CD4-positive, alpha-beta T cell treated with Interleukin-15 for 1 hour (primary cell): ENCODE measurements at regions not wholly inside any gene's neighbourhood (a gene's known extent, or its start where the extent isn't known, plus 50 kb on each side); places are given as distances from the start of the nearest gene placed in this dataset.
"Not testable (repeated sequence)": the region's sequence is repeated elsewhere in the genome, so short reads cannot be mapped to it uniquely, and the experiment has no call there.

Experiments
- DNase-seq: peaks from one replicate; pipeline ENCODE4 v3.0.0-alpha.2; 2020

DNA sequence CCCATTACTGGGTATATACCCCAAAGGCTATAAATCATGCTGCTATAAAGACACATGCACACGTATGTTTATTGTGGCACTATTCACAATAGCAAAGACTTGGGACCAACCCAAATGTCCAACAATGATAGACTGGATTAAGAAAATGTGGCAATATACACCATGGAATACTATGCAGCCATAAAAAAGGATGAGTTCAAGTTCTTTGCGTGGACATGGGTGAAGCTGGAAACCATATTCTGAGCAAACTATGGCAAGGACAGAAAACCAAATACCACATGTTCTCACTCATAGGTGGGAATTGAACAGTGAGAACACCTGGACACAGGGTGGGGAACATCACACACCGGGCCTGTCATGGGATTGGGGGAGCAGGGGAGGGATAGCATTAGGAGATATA lies 54.4 kb upstream of the MUCL1 start:
- not testable (repeated sequence) for DNase-seq

DNA sequence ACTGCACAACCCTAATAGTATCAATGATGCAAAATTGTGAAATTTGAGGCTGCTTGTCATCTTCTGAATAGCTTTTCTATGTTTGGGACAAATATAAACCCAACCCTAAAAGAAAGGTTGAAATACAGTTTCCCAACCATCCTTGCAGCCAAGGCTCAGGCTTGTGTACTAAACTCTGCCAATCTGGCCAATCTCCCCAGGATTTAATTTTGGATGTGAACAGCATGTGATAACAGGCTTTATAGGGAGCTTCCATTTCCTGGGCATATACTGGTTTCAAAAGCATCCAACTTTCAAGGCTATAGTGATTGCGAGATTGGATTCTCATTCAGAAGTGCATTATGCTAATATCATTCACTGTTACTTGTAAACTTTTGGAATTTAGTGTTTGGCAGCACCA lies 55.7 kb upstream of the MUCL1 start:
- no peak for DNase-seq

DNA sequence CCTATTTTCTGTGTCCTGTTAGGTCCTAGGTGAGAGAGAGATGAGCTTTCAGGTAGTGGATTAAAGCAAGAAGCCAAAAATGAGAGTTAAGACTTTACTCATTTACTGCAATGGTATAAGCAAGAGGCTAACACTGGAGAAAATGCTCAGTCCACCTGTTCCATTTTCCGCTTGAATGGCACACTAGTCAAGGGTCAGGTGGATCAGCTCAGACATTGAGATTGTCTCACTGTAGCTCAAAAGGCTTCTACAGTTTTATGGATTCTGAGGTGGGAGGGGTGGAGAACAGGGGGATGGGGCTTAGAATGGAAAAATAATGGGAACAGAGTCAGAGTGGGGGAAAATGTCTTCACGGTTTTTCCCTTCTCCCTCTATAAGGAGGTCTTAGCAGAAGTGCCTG lies 57.3 kb upstream of the MUCL1 start:
- DNase-seq, result no peak

DNA sequence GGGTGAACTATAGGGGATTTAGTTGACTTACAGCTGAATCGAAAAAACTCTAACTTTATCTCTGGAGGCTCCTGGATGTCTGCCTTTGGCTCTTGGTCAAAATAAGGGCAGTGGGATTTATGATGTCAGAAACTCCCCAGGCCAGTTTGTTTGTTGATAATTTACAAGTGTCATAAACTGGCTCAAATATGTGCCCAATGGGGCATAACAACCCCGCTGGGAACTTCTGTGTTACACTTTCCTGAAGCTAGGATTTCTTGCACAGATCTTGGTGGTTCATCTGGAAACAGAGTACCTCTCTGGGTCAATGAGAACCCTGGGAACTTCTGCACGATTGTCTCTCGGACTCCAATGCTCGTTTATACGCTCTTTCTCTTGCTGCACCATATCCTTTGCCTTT lies 58.7 kb upstream of the MUCL1 start:
- no peak for DNase-seq

DNA sequence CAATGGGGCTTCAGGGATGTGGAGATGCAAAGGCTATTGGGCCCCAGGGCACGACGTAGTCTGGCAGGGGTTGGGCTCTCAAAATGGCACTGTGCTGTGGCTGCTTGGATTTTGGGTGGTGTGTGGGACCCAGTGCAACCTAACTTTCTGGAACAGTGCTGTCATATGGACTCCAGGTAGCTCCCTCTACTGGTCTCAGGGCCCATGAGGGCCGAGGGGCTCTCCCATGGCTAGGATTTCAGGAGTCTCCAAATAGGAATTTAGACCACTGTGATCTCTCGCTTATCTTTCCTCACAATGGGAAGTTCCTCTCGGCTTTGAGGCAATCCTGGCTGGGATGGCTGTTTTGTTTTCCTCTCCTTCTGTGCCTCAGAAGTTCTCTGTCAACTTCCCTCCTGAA lies 68.2 kb upstream of the MUCL1 start:
- no peak for DNase-seq

DNA sequence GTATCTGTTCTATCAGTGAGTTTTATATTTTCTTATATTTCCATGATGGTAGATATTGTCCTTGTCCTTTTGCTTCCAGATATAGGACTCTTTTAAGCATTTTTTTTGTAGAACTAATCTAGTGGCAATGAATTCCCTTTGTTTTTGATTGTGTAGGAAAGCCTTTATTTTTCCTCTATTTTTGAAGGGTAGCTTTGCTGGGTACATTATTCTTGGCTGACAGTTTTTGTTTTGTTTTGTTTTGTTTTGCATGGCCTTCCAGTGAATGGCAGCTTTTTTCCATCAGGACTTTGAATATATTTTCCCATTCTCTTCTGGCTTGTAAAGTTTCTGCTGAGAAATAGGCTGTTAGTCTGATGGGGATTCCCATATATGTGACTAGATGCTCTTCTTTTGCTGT lies 70.2 kb upstream of the MUCL1 start:
- no peak for DNase-seq

DNA sequence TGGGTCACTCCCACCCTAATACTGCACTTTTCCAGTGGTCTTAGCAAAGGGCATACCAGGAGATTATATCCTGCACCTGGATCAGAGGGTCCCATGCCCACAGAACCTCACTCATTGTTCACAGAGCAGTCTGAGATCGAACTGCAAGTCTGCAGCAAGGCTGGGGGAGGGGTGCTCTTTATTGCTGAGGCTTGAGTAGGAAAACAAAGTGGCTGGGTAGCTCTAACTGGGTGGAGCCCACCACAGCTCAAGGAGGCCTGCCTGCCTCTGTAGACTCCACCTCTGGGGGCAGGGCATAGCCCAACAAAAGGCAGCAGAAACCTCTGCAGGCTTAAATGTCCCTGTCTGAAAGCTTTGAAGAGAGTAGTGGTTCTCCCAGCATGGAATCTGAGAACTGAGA lies 77.3 kb upstream of the MUCL1 start:
- DNase-seq, result not testable (repeated sequence)

DNA sequence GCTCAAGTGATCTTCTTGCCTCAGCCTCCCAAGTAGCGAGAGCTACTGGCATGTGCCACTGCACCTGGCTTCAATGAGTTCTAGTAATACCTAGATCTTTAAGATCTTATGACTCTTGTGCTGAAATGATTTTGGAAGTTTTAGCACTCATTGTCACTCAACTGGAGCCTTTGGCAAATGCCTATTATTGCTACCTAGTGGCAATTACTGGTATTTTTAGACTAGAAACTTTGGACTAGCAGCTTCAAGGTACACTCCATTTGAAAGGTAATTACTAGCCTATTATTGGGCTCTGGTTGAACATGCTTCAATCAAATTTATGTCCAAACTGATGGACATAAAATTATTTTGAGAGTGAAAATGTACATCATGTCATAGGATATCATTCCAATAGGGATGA lies 80.7 kb upstream of the MUCL1 start:
- no peak for DNase-seq

DNA sequence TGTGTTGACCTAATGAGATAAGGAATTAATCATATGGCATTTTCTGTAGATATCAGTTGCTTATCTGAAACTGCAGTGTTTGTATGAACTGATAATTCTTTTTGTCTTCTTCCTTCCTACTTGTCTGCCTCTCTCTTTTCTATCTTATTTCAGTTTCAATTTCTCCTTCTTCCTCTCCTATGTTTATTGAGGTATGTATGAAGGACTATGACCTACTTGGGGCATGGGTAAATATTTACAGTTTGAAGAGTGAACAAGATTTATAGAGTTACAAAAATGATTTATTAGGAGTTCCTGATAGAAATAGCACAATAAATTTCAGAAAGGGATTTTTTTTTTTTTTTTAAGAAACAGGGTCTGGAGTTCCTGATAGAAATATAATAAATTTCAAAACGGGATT lies 88.7 kb upstream of the MUCL1 start:
- DNase-seq, result no peak

DNA sequence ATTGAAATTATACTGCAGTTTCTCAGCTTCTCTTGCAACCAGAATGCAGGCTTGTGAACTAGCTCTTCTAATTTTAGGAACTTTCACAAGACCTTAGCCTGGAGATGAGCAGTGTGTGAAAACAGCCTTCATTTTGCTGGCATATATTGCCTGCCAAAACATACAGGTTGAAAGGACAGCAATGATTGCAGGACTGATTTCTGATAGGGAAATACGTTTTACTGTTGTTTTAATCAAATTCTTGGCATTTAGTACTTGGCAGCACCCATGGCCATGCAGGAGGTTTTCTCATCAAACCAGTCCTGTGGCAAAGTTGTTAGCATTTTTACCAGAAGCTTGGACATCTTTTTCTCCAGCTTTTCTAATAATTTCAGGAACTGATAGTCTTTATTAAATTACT lies 91.9 kb upstream of the MUCL1 start:
- no peak for DNase-seq

DNA sequence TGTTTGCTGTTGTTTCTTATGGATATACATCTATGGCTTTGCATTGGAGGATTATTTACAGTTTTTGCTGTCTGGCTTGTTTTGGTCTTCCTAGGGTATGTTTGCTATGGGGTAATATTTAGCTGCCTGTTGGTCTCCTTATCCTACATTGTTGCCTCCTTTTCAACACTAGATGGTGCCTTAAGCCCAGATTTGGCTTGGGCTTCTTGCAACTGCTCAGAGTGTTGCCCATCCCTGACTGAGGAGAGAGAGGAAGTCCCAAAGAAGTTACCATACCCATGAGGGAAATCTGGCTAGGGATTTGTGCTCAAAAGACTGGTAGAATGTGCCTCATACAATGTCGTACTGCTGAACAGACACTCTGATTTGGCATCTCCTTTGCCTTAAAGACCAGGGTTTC lies 94.6 kb upstream of the MUCL1 start:
- no peak for DNase-seq

DNA sequence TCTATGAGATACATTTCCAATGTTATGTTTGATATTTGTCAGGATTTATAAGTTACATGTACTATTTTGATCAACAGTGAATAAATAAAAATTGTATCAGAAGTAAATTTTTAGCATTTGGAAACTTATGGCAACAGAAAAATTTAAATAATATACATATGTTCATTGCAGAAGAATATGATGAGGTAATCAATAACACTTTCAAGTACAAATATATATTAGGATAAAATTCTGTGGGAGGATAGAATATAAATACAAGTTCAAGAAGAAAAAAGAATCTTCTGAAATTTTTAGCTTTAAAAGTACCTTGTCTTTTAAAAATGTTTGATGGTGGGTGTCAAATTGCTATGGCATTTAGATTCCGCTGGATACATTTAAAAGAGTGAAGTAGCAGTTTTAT lies 102.8 kb upstream of the MUCL1 start:
- DNase-seq, result no peak

DNA sequence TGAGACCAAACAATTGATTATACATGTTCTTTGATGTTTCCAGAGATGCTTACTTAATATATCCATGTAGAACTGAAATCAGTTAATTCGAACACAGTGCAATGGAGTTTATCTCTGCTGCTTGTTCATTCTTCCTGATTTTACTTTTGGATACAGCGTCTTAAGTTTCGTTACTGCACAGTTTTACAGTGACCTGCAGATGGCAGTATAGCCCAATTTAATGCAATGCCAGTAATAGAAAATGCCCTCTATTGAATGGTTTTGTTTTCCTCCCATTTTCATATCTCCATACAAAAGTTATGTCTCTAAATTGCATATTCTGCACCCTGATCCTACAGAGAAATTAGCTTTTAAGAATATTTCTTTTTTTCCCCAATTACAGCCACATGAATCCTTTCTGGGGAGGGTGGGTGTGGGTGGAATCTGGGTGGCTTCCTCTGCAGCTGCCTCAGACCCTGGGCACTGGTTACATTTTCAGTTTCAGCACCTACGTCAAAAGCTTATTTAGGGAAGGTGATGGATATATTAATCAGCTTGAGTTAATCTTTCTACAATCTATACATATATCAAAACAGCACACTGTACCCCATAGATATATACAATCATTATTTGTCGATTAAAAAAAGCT lies 101.1 kb upstream of the DCD start:
- peak; percentile 25 for DNase-seq

DNA sequence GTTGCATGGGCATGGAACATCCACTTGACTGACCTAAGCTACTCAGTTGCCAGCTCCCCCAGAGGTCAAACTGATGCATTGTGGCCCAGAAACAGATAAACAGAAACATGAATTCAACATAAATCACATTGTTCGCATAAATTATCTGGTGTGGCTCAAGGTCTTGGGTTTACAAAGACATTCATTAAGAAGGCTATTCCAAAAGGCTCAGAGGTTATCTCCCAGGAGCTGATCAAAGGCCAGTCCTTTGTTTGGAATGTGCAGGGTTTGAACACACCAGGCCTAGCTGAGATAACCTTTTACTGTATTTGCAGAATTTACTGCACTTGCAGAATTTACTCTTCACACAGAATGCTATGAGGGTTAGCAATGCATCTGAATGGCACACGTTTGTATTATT lies 96.4 kb upstream of the DCD start:
- no peak for DNase-seq

DNA sequence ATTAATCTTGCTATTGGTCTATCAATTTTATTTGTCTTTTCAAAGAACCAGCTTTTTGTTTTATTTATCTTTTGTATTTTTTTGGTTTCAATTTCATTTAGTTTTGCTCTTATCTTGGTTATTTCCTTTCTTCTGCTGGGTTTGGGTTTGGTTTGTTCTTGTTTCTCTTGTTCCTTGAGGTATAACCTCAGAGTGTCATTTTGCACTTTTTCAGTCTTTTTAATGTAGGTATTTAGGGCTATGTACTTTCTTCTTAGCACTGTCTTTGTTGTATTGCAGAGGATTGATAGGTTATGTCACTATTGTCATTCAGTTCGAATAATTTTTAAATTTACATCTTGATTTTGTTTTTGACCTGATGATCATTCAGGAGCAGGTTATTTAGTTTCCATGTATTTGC lies 92.7 kb upstream of the DCD start:
- no peak for DNase-seq

DNA sequence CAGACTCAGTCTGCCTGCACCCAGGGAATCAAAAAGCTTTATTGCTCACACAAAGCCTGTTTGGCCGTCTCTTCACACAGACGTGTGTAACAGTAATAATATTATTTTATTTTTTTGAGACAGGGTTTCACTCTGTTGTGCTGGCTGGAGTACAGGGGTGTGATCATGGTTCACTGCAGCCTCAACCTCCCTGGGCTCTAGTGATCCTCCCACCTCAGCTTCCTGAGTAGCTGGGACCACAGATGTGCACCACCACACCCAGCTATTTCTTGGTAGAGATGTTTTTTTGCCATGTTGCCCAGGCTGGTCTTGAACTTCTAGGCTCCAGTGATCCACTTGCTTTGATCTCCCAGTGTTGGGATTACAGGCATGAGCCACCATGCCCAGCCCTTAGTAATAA lies 88.4 kb upstream of the DCD start:
- no peak for DNase-seq

DNA sequence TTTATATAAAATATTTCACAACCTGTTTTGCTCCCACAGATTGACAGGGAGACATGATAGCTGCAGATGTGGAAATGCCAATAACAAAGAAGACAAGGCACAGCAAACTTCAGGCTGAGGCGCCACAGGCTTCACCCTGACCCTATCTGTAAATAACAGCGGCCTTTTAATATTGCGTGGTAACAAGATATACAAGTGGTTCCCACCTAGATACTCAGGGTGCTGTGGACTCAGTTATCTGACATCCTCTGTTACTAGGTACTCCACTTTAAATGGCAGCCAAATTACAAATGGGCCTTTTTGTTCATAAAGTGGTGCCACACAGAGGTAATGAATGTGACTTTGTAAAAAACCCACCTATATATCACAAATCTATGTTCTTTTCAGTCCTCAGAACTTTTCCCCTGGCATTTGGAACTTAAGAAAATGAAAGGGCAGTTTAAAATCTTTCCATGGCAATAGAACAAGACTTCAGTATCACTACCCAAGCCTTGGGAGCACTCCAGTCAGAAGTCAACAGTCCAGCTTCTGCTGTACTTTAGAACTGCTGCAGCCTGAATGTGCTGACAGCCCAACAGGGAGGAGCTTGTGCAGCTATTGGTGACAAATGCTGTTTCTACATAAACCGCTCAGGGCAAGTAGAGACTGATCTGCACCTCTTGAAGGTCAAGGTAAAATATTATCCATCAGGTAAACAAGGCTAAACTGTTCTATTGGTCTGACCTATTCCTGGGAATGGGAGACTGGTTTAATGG lies 86.2 kb upstream of the DCD start:
- DNase-seq, result no peak

DNA sequence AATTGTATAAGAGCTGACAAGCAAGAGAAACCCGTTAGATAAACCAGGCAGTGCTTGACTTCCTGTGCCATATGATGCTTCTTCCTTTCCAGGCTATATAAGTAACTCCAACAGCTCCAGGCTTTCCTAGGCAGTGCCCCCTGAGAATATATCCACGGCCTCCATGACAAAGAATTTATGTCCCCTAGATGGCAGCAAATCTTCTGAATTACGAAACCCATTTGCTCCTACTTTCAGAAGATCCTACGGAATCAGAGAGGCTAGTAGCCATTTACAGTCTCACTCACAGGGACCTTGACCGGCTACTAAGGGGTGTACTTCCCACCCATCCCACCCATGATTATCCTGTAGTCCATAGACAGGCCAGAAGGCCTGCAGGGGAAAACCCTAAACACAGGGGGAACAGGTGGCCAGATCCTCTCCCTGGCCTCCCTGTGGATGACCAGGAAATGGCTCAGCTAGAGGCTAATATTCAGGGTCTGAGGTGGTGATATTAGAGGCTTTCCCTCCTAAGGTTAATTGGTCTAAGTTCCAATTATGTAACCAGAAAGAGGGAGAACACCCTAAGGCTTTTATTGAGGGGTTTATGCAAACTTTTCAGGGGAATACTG lies 77.2 kb upstream of the DCD start:
- no peak for DNase-seq

DNA sequence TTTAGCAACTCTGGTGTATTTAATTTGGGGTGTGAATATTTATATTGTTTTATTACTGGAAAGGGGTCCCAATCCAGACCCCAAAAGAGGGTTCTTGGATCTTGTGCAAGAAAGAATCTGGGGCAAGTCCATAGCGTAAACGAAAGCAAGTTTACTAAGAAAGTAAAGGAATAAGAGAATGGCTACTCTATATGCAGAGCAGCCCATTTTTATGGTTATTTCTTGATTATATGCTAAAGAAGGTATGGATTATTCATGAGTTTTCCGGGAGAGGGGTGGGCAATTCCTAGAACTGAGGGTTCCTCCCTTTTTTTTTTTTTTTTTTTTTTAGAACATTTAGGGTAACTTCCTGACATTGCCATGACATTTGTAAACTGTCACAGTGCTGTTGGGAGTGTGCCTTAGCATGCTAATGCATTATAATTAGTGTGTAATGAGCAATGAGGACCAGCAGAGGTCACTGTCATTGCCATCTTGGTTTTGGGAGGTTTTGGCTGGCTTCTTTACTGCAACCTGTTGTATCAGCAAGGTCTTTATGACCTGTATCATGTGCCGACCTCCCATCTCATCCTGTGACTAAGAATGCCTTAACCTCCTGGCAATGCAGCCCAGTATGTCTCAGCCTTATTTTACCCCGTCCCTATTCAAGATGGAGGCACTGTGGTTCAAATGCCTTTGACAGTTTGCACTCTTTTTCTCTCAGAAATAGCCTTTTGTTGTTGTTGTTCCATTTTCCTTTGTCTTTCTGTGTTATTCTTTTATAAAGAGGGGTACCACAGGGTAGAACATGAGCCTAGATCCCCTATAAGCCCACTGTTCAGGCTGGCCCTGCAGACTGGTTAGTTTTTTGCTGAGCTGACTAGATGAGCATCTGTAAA lies 75.5 kb upstream of the DCD start:
- DNase-seq, result no peak

DNA sequence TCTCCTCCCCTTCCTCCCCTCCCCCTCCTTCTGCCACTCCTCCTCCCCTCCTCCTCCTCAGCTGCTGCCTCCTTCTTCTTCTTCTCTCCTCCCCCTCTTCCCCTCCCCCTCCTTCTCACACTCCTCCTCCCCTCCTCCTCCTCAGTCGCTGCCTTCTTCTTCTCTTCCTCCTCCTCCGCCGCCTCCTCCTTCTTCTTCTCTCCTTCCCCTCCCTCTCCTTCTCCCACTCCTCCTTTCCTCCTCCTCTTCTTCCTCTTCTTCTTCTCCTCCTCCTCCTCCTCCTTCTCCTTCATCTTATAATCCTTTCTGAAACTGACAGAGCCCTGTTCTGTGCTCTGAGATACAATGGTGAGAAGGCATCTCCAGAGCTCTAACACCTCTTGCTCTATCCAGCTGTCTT lies 73.1 kb upstream of the DCD start:
- no peak for DNase-seq

DNA sequence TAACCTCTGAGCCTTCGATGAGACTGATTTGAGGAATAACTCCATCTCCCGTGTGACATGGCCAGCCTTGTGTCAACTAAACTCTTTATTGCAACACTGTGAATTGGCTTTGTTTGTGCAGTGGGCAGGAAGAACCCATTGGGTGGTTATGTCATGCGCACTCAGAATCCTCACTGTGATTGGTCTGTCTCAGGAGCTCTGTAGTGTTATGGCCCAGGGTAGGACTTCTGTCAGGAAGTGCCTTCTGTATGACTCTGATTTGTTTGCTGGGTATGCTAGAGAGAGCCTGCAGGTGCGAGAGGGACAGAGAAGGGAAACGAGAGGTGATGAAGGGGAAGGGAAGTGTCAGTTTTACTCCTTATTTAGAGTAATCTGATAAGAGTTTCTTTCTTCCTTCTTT lies 71.5 kb upstream of the DCD start:
- DNase-seq, result no peak

DNA sequence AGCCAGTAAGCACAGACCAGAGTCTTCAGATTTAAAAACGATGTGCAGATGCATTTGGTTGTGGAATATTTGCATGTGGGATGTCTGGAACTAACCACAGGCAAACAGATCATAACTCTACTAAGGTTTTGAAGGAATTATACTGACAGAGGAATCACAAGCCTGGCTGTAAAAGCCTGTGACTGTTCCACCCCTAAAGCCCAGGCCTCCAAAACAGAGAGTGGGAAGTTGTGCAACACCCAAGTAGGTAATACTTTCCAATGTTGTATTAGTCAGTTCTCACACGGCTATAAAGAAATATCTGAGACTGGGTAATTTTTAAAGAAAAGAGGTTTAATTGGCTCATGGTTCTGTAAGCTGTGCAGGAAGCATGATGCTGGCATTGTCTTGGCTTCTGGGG lies 68.1 kb upstream of the DCD start:
- no peak for DNase-seq

DNA sequence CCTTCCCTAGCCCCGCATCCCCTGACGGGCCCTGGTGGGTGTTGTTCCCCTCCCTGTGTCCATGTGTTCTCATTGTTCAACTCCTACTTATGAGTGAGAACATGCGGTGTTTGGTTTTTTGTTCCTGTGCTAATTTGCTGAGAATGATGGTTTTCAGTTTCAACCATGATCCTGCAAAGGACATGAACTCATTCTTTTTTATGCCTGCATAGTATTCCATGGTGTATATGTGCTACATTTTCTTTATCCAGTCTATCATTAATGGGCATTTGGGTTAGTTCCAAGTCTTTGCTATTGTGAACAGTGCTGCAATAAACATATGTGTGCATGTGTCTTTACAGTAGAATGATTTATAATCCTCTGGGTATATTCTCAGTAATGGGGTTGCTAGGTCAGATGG lies 65.7 kb upstream of the DCD start:
- not testable (repeated sequence) for DNase-seq

DNA sequence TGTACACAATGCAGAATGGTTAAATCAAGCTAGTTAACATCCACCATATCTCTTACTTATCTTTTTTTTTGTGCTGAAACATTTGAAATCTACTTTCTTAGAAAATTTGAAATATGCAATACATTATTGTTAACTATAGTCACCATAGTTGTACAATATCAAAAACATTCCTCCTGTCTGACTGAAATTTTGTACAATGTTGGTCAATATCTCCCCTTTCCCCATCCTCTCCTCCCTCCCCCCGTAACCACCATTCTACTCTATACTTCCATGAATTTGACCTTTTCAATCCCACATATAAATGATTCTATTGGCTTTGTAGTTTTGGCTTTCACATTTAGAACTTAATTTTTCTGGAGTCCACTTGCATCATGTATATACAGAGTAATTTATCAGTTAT lies 63.5 kb upstream of the DCD start:
- DNase-seq, result no peak
